ENCODE measurements at regions not wholly inside any gene's neighbourhood (a gene's known extent, or its start where the extent isn't known, plus 50 kb on each side); places are given as distances from the start of the nearest gene placed in this dataset.

DNA sequence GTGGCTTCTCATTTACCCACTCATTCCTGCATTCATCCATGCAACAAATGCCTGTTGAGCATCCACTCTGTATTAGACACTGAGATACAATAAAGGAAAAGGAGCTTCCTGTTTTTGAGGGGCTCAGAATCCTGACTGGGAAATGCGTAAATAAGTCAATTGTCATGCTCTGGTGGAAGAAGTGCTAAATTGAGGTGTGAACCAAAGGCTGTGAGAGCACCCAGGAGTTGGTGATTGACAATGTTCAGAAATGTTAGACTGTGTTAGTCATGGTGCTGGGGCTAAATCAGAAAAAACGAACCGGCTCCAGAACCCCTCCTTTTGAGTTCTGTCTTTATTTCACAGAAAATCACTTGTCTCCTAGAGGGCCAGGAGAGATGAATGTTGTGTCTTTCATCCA lies 558.6 kb upstream of the SGCD start:
- Histone ChIP-seq H2BK12ac (ENCODE audit: low read depth, low read length) (no peak overlapping the region), H3K79me2 (ENCODE audit: control insufficient read depth in 1 of 2, insufficient read depth in 2 of 2, low read length in 2 of 2) (no peaks in the 10 kb centered on the region), H3K4ac (replicated peaks; ENCODE audit: insufficient read length, low read depth, low read length) (no peak overlapping the region), H2BK120ac (replicated peaks; ENCODE audit: low read depth, low read length) (no peak overlapping the region), H3K27ac (ENCODE audit: low read depth, low read length) (no peak overlapping the region), H4K20me1 (replicated peaks in 1 of 2; ENCODE audit: control insufficient read depth in 1 of 2, insufficient read depth in 2 of 2, low read length in 2 of 2) (no peaks in the 10 kb centered on the region), H2BK20ac (ENCODE audit: low read length) (no peak overlapping the region), H3K9me3 (ENCODE audit: insufficient read depth in 2 of 2, low read depth in 1 of 2, low read length in 1 of 2) (no peaks in the 10 kb centered on the region), H4K91ac (replicated peaks; ENCODE audit: insufficient read length, low read length) (no peak overlapping the region), H3K9ac (replicated peaks in 1 of 4; ENCODE audit: extremely low read depth in 1 of 4, low read depth in 3 of 4, low read length in 3 of 4) (no peak overlapping the region), H3K4me1 (replicated peaks in 1 of 4; ENCODE audit: control insufficient read depth in 3 of 4, insufficient read depth in 4 of 4, low read length in 3 of 4) (peaks cover 0 to 5% (median 2%) of the 10 kb centered on the region in 4 experiments; a peak in 2 of 7 replicates), H3K56ac (replicated peaks; ENCODE audit: insufficient read length, low read depth, low read length) (no peak overlapping the region), H4K8ac (ENCODE audit: extremely low read depth, insufficient read depth, low read length) (no peak overlapping the region), H2AFZ (ENCODE audit: low read length) (no peak overlapping the region), H2BK5ac (ENCODE audit: low read depth, low read length) (no peak overlapping the region), H3K79me1 (ENCODE audit: low read depth, low read length) (no peaks in the 10 kb centered on the region), H3K23me2 (ENCODE audit: low read depth, low read length) (no peaks in the 10 kb centered on the region), H3K27me3 (replicated peaks in 1 of 4; ENCODE audit: control insufficient read depth in 3 of 4, extremely low read depth in 1 of 4, insufficient read depth in 3 of 4, low read length in 3 of 4) (no peaks in the 10 kb centered on the region; a peak in 1 of 7 replicates), H3K4me2 (ENCODE audit: insufficient read depth in 1 of 2, low read depth in 2 of 2, low read length in 2 of 2) (no peak overlapping the region), H3K36me3 (ENCODE audit: control insufficient read depth in 2 of 4, insufficient read depth in 4 of 4, low read length in 3 of 4) (no peaks in the 10 kb centered on the region), H4K5ac (ENCODE audit: insufficient read length, low read depth, low read length) (no peak overlapping the region), H3K23ac (ENCODE audit: insufficient read length) (no peak overlapping the region), H3K4me3 (ENCODE audit: extremely low read depth in 1 of 4, insufficient read depth in 2 of 4, low read depth in 3 of 4, low read length in 4 of 4) (no peak overlapping the region), H3K14ac (ENCODE audit: insufficient read length) (no peak overlapping the region), H2AK5ac (ENCODE audit: low read depth, low read length) (no peak overlapping the region), H2BK15ac (ENCODE audit: low read length) (no peak overlapping the region), H3K18ac (ENCODE audit: extremely low read depth, low read length) (no peak overlapping the region)
- ChIA-PET CTCF (ENCODE audit: partially characterized antibody) (no interaction called here), POLR2A (ENCODE audit: partially characterized antibody) (no interaction called here)
- no peak for FAIRE-seq
- DNase-seq (ENCODE audit: low read depth in 1 of 2, low spot score in 2 of 2): no peak
- WGBS, 2 experiments (ENCODE audit: extremely low coverage in 1 of 2, insufficient coverage in 1 of 2, insufficient read length in 1 of 2, insufficient replicate concordance in 2 of 2, low coverage in 1 of 2, low lambda C conversion rate in 2 of 2, missing lambda C conversion rate in 1 of 2): 92% methylated on average over 3 of the region's 3 CpGs; no CpG with 5 or more reads in 1 of the 2 experiments
- no peak for TF ChIP-seq CTBP2 (IDR thresholded peaks at IDR 0.05; ENCODE audit: borderline replicate concordance, insufficient read depth, insufficient read length, low read length)
- TF ChIP-seq, protein P1, sequence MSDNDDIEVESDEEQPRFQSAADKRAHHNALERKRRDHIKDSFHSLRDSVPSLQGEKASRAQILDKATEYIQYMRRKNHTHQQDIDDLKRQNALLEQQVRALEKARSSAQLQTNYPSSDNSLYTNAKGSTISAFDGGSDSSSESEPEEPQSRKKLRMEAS (IDR thresholded peaks at IDR 0.05): no peak
- no peak for TF ChIP-seq RXRA (IDR thresholded peaks at IDR 0.05; ENCODE audit: insufficient read depth, low read depth, low read length)
- no peak for TF ChIP-seq MAFK (IDR thresholded peaks at IDR 0.05; ENCODE audit: low read depth, low read length)
- no peak for TF ChIP-seq EZH2 (IDR thresholded peaks at IDR 0.05; ENCODE audit: low read depth, low read length, severe bottlenecking)
- TF ChIP-seq CEBPB (IDR thresholded peaks at IDR 0.05; ENCODE audit: low read depth, low read length): no peak
- TF ChIP-seq CHD1 (IDR thresholded peaks at IDR 0.05; ENCODE audit: low read depth, low read length): no peak
- TF ChIP-seq, protein P2, sequence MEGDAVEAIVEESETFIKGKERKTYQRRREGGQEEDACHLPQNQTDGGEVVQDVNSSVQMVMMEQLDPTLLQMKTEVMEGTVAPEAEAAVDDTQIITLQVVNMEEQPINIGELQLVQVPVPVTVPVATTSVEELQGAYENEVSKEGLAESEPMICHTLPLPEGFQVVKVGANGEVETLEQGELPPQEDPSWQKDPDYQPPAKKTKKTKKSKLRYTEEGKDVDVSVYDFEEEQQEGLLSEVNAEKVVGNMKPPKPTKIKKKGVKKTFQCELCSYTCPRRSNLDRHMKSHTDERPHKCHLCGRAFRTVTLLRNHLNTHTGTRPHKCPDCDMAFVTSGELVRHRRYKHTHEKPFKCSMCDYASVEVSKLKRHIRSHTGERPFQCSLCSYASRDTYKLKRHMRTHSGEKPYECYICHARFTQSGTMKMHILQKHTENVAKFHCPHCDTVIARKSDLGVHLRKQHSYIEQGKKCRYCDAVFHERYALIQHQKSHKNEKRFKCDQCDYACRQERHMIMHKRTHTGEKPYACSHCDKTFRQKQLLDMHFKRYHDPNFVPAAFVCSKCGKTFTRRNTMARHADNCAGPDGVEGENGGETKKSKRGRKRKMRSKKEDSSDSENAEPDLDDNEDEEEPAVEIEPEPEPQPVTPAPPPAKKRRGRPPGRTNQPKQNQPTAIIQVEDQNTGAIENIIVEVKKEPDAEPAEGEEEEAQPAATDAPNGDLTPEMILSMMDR (IDR thresholded peaks at IDR 0.05; ENCODE audit: control extremely low read depth in 1 of 3, insufficient read depth in 1 of 3, low read depth in 1 of 3, low read length in 3 of 3): no peak
- no peak for TF ChIP-seq SIN3A (conservative IDR thresholded peaks at IDR 0.05 in 1 of 2, IDR thresholded peaks at IDR 0.05 in 1 of 2; ENCODE audit: low read depth in 1 of 2, low read length in 2 of 2)
- no peak for TF ChIP-seq NRF1 (IDR thresholded peaks at IDR 0.05; ENCODE audit: low read depth, low read length)
- TF ChIP-seq POU5F1 (IDR thresholded peaks at IDR 0.05; ENCODE audit: low read depth, low read length): no peak
- TF ChIP-seq SP4 (IDR thresholded peaks at IDR 0.05; ENCODE audit: low read length): no peak

Measured in H1 (cell line).